Stimulated activated CD8-positive, alpha-beta memory T cell treated with anti-CD3 and anti-CD28 coated beads, Interleukin-12 subunit alpha, Interleukin-12 subunit beta, amount 100 ng/mL, for 24 hours (primary cell): ENCODE measurements at regions not wholly inside any gene's neighbourhood (a gene's known extent, or its start where the extent isn't known, plus 50 kb on each side); places are given as distances from the start of the nearest gene placed in this dataset.
"Not testable (repeated sequence)": the region's sequence is repeated elsewhere in the genome, so short reads cannot be mapped to it uniquely, and the experiment has no call there.

ENCODE experiments used
- DNase-seq: peaks from one replicate; pipeline ENCODE4 v3.0.0-alpha.2; 2020; ENCODE audit errors: extremely low read depth

GRCh38 chr21:15614766-15615165 is 115.0 kb upstream of the USP25 start:
- no peak for DNase-seq

- no peak for DNase-seq
Measured at GRCh38 chr21:15616864-15617574, 112.8 kb upstream of the USP25 start.

- DNase-seq = no peak
Measured at GRCh38 chr21:15617964-15618363, 111.8 kb upstream of the USP25 start.

- DNase-seq = no peak
Measured at GRCh38 chr21:15620892-15621291, 108.9 kb upstream of the USP25 start.

- no peak for DNase-seq
Measured at GRCh38 chr21:15624646-15625045, 105.1 kb upstream of the USP25 start.

- DNase-seq = no peak
Measured at GRCh38 chr21:15625363-15625762, 104.4 kb upstream of the USP25 start.

- no peak for DNase-seq
Measured at GRCh38 chr21:15626031-15626430, 103.8 kb upstream of the USP25 start.

- no peak for DNase-seq
Measured at GRCh38 chr21:15627011-15627410, 102.8 kb upstream of the USP25 start.

- no peak for DNase-seq
Measured at GRCh38 chr21:15627823-15628222, 102.0 kb upstream of the USP25 start.

GRCh38 chr21:15631342-15631741 is 98.4 kb upstream of the USP25 start:
- DNase-seq = no peak

- DNase-seq = not testable (repeated sequence)
Measured at GRCh38 chr21:15634541-15634940, 95.2 kb upstream of the USP25 start.

- no peak for DNase-seq
Measured at GRCh38 chr21:15638856-15639549, 90.8 kb upstream of the USP25 start.

GRCh38 chr21:15640113-15640512 is 89.7 kb upstream of the USP25 start:
- not testable (repeated sequence) for DNase-seq

- DNase-seq = no peak
Measured at GRCh38 chr21:15644489-15644888, 85.3 kb upstream of the USP25 start.

GRCh38 chr21:15645830-15646229 is 84.0 kb upstream of the USP25 start:
- DNase-seq = no peak

- no peak for DNase-seq
Measured at GRCh38 chr21:15650735-15651134, 79.0 kb upstream of the USP25 start.

GRCh38 chr21:15651172-15651571 is 78.6 kb upstream of the USP25 start:
- no peak for DNase-seq

GRCh38 chr21:15653710-15654109 is 76.1 kb upstream of the USP25 start:
- no peak for DNase-seq

- DNase-seq = no peak
Measured at GRCh38 chr21:15654171-15654570, 75.6 kb upstream of the USP25 start.

- no peak for DNase-seq
Measured at GRCh38 chr21:15659753-15660422, 69.9 kb upstream of the USP25 start.

GRCh38 chr21:15660423-15660804 is 69.4 kb upstream of the USP25 start:
- DNase-seq = no peak

GRCh38 chr21:15667010-15667409 is 62.8 kb upstream of the USP25 start:
- no peak for DNase-seq

- no peak for DNase-seq
Measured at GRCh38 chr21:15667819-15668218, 62.0 kb upstream of the USP25 start.
